Chondrocyte (in vitro differentiated cells): ENCODE measurements at regions not wholly inside any gene's neighbourhood (a gene's known extent, or its start where the extent isn't known, plus 50 kb on each side); places are given as distances from the start of the nearest gene placed in this dataset.

Experiments used
- DNase-seq: peaks from one replicate; pipeline ENCODE4 v3.0.0; 2021; ENCODE audit warnings: mixed read lengths, low spot score
- H3K27ac Mint-ChIP-seq: one replicate; pipeline ENCODE4 v1.8.0; 2021; ENCODE audit warnings: mild to moderate bottlenecking, moderate library complexity, mixed read lengths; ENCODE audit not compliant: unreplicated experiment
- H3K27me3 Mint-ChIP-seq: 2 replicates; pipeline ENCODE4 v1.8.0; 2021; ENCODE audit warnings: low read depth, mixed read lengths
- H3K36me3 Mint-ChIP-seq: 2 replicates; pipeline ENCODE4 v1.8.0; 2021; ENCODE audit warnings: low read depth, mixed read lengths
- H3K4me1 Mint-ChIP-seq: 2 replicates; pipeline ENCODE4 v1.8.0; 2021; ENCODE audit warnings: low read depth, mild to moderate bottlenecking, mixed read lengths
- H3K4me3 Mint-ChIP-seq: one replicate; pipeline ENCODE4 v1.8.0; 2021; ENCODE audit warnings: mild to moderate bottlenecking, moderate library complexity, mixed read lengths; ENCODE audit not compliant: unreplicated experiment
- H3K9me3 Mint-ChIP-seq: 2 replicates; pipeline ENCODE4 v1.8.0; 2021; ENCODE audit warnings: low read depth, mixed read lengths
- TF ChIP-seq, protein P1 (sequence below): fragments of 200-600 bp; sonication (generic); IDR thresholded peaks from 2 replicates; pipeline ENCODE4 v1.5.0; 2021; ENCODE audit warnings: antibody characterized with exemption, mild to moderate bottlenecking, moderate library complexity

- Mint-ChIP-seq H3K4me3 (no peak overlapping the region), H3K9me3 (peaks cover 4% of the 10 kb centered on the region), H3K27ac (no peak overlapping the region), H3K27me3 (no peaks in the 10 kb centered on the region), H3K4me1 (no peaks in the 10 kb centered on the region), H3K36me3 (no peaks in the 10 kb centered on the region)
- no peak for DNase-seq
- TF ChIP-seq, protein P1, sequence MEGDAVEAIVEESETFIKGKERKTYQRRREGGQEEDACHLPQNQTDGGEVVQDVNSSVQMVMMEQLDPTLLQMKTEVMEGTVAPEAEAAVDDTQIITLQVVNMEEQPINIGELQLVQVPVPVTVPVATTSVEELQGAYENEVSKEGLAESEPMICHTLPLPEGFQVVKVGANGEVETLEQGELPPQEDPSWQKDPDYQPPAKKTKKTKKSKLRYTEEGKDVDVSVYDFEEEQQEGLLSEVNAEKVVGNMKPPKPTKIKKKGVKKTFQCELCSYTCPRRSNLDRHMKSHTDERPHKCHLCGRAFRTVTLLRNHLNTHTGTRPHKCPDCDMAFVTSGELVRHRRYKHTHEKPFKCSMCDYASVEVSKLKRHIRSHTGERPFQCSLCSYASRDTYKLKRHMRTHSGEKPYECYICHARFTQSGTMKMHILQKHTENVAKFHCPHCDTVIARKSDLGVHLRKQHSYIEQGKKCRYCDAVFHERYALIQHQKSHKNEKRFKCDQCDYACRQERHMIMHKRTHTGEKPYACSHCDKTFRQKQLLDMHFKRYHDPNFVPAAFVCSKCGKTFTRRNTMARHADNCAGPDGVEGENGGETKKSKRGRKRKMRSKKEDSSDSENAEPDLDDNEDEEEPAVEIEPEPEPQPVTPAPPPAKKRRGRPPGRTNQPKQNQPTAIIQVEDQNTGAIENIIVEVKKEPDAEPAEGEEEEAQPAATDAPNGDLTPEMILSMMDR: no peak
These were observed 1285.9 kb upstream of the CELF4 start for GRCh38 chr18:38851526-38851925.

- H3K9me3 Mint-ChIP-seq: peaks cover 4% of the 10 kb centered on the region
- H3K36me3 Mint-ChIP-seq: no peaks in the 10 kb centered on the region
- no peaks in the 10 kb centered on the region for H3K27me3 Mint-ChIP-seq
- no peak for DNase-seq
- no peak overlapping the region for H3K4me3 Mint-ChIP-seq
- H3K27ac Mint-ChIP-seq: no peak overlapping the region
- TF ChIP-seq, protein P1: no peak
- no peaks in the 10 kb centered on the region for H3K4me1 Mint-ChIP-seq
These were observed 1281.7 kb upstream of the CELF4 start for GRCh38 chr18:38847326-38847725.

DNA sequence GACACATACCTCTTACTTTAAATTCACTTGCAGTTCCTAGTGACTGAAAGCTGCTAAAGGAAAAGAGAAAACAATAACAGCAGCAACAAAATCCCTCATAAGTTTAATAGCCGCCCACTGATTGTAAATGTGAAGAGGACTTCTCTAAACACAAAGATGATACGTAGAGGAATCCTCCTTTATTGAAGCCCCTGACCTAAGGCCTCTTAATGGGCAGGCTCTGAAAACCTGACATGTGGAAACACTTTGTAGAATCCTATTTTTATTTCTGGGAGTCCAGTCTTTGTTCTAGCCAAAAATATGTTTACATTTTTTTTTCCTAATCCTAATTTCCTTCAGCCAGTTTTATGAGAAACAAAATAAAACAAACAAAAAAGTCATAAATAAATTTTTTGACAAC lies 1277.7 kb upstream of the CELF4 start:
- no peaks in the 10 kb centered on the region for H3K36me3 Mint-ChIP-seq
- H3K4me3 Mint-ChIP-seq: no peak overlapping the region
- TF ChIP-seq, protein P1: no peak
- no peak for DNase-seq
- no peaks in the 10 kb centered on the region for H3K27me3 Mint-ChIP-seq
- peaks cover 4% of the 10 kb centered on the region for H3K9me3 Mint-ChIP-seq
- H3K27ac Mint-ChIP-seq: no peak overlapping the region
- no peaks in the 10 kb centered on the region for H3K4me1 Mint-ChIP-seq

- DNase-seq: no peak
- peaks cover 5% of the 10 kb centered on the region for H3K9me3 Mint-ChIP-seq
- H3K27ac Mint-ChIP-seq: no peak overlapping the region
- no peak overlapping the region for H3K4me3 Mint-ChIP-seq
- no peaks in the 10 kb centered on the region for H3K4me1 Mint-ChIP-seq
- no peaks in the 10 kb centered on the region for H3K27me3 Mint-ChIP-seq
- no peaks in the 10 kb centered on the region for H3K36me3 Mint-ChIP-seq
- TF ChIP-seq, protein P1: no peak
These were observed 1260.6 kb upstream of the CELF4 start for GRCh38 chr18:38826247-38826646.

GRCh38 chr18:38811209-38811608 lies 1245.6 kb upstream of the CELF4 start:
- Mint-ChIP-seq H3K9me3 (peaks cover 5% of the 10 kb centered on the region), H3K27ac (no peak overlapping the region), H3K27me3 (peaks cover 2% of the 10 kb centered on the region), H3K4me3 (no peak overlapping the region), H3K4me1 (no peaks in the 10 kb centered on the region), H3K36me3 (no peaks in the 10 kb centered on the region)
- no peak for DNase-seq
- TF ChIP-seq, protein P1: no peak
